Mucosa of rectum (tissue), 2 donors: ENCODE measurements at regions not wholly inside any gene's neighbourhood (a gene's known extent, or its start where the extent isn't known, plus 50 kb on each side); places are given as distances from the start of the nearest gene placed in this dataset.

Source experiments
- H3K27ac ChIP-seq, 2 donors: one replicate each; pipeline ENCODE4 v1.7.0; 2013; ENCODE audit warnings: inconsistent platforms in 2 of 2, low read depth in 2 of 2, low read length in 2 of 2
- H3K27me3 ChIP-seq, 2 donors: one replicate each; pipeline ENCODE4 v1.7.0; 2013; ENCODE audit warnings: low read length in 2 of 2; ENCODE audit not compliant: control insufficient read depth in 2 of 2, insufficient read depth in 2 of 2
- H3K36me3 ChIP-seq, 2 donors: one replicate each; pipeline ENCODE4 v1.7.0; 2013; ENCODE audit warnings: low read length in 2 of 2; ENCODE audit not compliant: control insufficient read depth in 2 of 2, insufficient read depth in 2 of 2
- H3K4me1 ChIP-seq, 2 donors: one replicate each; pipeline ENCODE4 v1.7.0; 2013; ENCODE audit warnings: low read length in 2 of 2, mild to moderate bottlenecking in 1 of 2; ENCODE audit not compliant: control insufficient read depth in 2 of 2, insufficient read depth in 2 of 2
- H3K4me3 ChIP-seq, 2 donors: one replicate each; pipeline ENCODE4 v1.7.0; 2013; ENCODE audit warnings: low read length in 2 of 2
- H3K9ac ChIP-seq, 2 donors: one replicate each; pipeline ENCODE4 v1.7.0; 2013; ENCODE audit warnings: low read length in 2 of 2, low read depth in 1 of 2, mild to moderate bottlenecking in 1 of 2
- H3K9me3 ChIP-seq, 2 donors: one replicate each; pipeline ENCODE4 v1.7.0; 2013; ENCODE audit warnings: low read length in 2 of 2; ENCODE audit not compliant: control insufficient read depth in 2 of 2
- donor health status: healthy.
- donor health status: Normal muscosa, but diverticular disease.

DNA sequence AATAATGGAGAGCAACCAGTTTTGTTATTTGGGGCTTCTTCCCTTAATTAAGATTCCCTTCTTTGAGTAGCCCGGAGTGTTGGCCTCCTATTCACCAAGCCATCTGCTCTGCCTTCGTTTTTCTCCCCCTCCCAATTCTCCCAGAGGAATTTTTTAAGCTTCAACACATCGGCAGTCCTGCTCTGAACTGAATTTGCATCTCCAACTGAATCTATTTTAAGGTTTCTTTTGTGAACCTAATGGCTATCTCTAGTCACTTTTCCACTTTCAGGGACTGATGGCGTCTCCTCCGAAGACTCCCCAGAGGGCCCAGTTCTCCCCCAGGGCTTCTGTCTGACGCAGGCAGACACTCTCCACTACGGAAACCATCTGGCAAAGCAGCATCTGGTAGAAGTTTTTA lies 280.2 kb downstream of the ADGRA3 start:
- Histone ChIP-seq H3K36me3 (no peaks in the 10 kb centered on the region), H3K9me3 (no peaks in the 10 kb centered on the region), H3K27me3 (no peaks in the 10 kb centered on the region)

DNA sequence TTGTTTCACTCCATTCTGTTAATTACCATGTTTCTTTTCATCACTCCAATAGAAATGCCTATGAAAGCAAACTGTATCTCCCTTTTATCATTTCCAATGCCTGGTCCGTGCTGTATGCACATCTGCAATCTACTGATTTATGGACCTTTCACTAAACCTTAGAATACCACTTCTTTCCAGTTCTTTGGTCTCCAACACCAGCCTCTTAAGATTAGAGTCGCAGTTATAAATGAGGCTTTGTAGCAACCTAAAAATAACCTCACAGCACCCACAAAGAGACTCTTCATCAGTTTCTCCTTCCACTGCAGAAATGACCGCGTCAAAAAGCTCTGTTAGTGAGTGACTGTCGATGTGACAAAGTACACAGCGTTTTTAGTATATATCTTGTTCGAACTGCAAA lies 282.6 kb downstream of the ADGRA3 start:
- Histone ChIP-seq H3K9me3 (no peaks in the 10 kb centered on the region), H3K36me3 (no peaks in the 10 kb centered on the region), H3K4me1 (peaks cover 0 to under 1% of the 10 kb centered on the region in 2 donors), H3K27ac (no peak overlapping the region), H3K27me3 (no peaks in the 10 kb centered on the region), H3K4me3 (no peak overlapping the region), H3K9ac (no peak overlapping the region)

More for the DNA sequence above, 280.2 kb downstream of the ADGRA3 start:
- Histone ChIP-seq H3K4me3 (no peak overlapping the region), H3K4me1 (peaks cover 2 to 8% of the 10 kb centered on the region in 2 donors), H3K27ac (no peak overlapping the region), H3K9ac (no peak overlapping the region)

DNA sequence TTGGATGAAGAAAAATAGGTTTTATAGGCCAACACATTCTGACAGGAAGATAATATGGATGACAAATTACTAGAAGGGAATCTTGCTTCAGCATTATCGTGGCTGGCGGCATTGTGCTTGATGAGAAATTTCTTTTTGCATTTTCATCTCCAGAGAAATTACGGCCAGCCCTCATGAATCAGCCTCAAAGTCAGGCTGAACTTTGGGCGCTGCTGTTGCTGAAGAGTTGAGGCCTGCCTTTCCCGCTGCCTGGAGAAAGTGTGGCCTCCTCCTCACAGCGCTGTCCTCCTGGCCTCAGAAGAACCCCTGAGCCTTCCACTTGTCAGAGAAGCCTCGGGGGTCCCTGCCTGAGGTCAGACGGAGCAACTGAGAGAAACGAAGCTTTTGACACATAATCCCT lies 272.4 kb upstream of the KCNIP4 start:
- H3K4me3 ChIP-seq = no peak overlapping the region
- no peaks in the 10 kb centered on the region for H3K36me3 ChIP-seq
- no peaks in the 10 kb centered on the region for H3K27me3 ChIP-seq
- H3K9ac ChIP-seq = no peak overlapping the region
- no peak overlapping the region for H3K27ac ChIP-seq
- peaks cover 0 to 2% of the 10 kb centered on the region in 2 donors for H3K4me1 ChIP-seq
- H3K9me3 ChIP-seq = no peaks in the 10 kb centered on the region

DNA sequence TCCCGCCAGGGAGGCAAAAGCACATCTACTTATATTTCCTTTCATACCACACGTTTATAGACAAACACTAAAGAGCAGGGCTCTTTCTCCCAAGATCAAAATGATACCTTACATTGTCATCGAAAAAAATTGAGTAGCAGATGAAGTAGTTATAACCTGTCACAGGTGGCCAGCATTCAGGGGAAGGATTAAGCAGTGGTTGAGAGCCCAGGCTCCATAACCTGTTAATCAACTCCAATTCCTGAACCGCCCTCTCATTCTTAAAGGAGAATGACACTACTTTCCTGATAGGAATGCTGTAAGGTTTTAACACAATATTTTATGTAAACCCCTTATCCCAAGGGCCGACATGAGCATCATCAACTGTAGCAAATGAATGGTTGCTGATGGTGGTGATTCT lies 268.9 kb upstream of the KCNIP4 start:
- no peaks in the 10 kb centered on the region for H3K36me3 ChIP-seq
- peaks cover 0 to 2% of the 10 kb centered on the region in 2 donors for H3K4me1 ChIP-seq
- no peak overlapping the region for H3K27ac ChIP-seq
- no peaks in the 10 kb centered on the region for H3K27me3 ChIP-seq
- no peak overlapping the region for H3K4me3 ChIP-seq
- no peaks in the 10 kb centered on the region for H3K9me3 ChIP-seq
- H3K9ac ChIP-seq = no peak overlapping the region

DNA sequence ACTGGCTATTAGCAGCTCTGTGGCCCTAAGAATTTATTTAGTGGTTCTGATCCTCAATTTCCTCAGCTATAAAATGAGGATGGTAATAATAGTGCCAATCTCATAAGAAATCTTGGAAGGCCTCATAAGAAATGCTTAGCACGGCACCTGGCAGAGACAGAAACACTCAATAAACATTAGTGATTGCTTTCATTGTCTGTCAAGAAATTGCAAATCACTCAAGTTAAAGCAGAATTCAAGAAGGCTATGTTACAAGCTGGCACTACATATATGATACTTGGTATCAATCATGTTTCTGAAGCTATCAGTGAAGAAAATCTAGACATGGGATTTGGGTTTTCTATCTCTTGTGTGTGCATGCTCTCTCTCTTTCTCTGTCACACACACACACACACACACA lies 267.7 kb upstream of the KCNIP4 start:
- H3K36me3 ChIP-seq = no peaks in the 10 kb centered on the region
- H3K9ac ChIP-seq = no peak overlapping the region
- H3K4me1 ChIP-seq = peaks cover 0 to 2% of the 10 kb centered on the region in 2 donors
- H3K27ac ChIP-seq = no peak overlapping the region
- no peaks in the 10 kb centered on the region for H3K27me3 ChIP-seq
- H3K9me3 ChIP-seq = no peaks in the 10 kb centered on the region
- H3K4me3 ChIP-seq = no peak overlapping the region

DNA sequence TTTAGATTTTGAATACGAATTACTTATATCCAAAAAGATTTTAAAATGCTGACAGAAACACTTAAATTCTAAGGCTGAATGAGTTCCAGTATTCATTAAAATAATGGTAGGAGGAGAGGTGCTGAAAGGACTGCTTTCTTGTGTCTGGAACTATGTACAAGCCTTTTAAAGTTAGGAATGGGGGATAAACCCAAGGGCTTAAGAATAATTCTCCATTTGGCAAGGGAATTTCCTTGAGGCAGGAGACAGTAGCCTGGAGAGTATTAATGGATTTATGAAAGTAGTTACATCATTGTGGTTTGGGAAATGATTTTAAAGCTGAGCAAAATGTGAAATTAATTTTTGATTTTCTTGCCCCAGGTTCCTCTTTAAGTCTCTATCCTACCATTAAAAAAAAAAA lies 266.5 kb upstream of the KCNIP4 start:
- Histone ChIP-seq H3K27me3 (no peaks in the 10 kb centered on the region), H3K4me3 (no peak overlapping the region), H3K27ac (no peak overlapping the region), H3K36me3 (no peaks in the 10 kb centered on the region), H3K9me3 (no peaks in the 10 kb centered on the region), H3K4me1 (peaks cover 0 to 2% of the 10 kb centered on the region in 2 donors), H3K9ac (no peak overlapping the region)

DNA sequence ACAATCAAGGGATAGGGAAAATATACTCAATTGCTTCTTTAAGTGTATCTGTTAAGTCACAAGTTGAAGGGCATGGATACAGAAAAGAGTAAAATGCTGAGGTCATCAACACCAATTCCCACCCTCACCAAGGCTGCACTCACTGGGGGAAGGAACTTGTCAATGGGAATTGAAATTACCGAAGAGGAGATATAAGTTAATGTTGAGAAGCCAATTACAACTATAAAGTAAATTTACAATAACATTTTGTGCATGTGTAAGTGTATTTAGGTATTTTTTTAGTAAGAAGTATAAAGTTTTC lies 255.1 kb upstream of the KCNIP4 start:
- no peaks in the 10 kb centered on the region for H3K36me3 ChIP-seq
- no peak overlapping the region for H3K4me3 ChIP-seq
- no peaks in the 10 kb centered on the region for H3K27me3 ChIP-seq
- no peak overlapping the region for H3K27ac ChIP-seq
- H3K9ac ChIP-seq = no peak overlapping the region
- H3K9me3 ChIP-seq = no peaks in the 10 kb centered on the region
- H3K4me1 ChIP-seq = peaks cover 0 to 6% of the 10 kb centered on the region in 2 donors

DNA sequence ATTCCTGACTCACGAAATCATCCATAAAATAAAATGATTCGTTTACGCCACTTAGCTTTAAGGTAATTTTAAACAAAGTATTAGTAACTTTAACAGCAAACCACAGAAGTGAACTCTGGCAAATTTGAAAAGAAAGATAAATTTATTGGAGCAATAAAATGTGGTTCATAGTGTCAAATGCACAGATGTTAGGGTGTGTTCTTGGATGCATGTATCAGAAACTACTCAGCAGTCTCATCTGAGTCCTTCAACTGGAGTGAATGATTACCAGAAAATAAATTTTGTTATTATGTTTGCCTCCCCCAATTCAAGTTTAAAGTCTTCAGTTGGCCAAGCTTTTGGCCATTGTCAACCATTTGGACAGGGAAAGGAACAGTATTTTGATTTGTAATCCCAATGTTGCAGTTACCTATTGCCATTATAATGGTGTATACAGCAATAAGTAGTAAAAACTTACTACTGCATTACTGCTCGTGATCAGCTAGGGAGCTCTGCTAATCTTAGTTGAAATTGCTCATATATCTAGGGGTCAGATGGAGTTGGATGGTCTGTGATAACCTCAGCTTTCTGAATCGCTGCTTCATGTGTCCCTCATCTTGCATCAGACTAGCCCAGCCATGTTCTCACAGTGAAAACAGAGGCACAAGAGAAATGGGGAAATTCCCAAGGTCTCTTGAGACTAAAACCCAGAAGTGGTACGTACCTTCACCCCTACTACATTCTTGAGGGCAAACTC lies 254.6 kb upstream of the KCNIP4 start:
- no peak overlapping the region for H3K27ac ChIP-seq

DNA sequence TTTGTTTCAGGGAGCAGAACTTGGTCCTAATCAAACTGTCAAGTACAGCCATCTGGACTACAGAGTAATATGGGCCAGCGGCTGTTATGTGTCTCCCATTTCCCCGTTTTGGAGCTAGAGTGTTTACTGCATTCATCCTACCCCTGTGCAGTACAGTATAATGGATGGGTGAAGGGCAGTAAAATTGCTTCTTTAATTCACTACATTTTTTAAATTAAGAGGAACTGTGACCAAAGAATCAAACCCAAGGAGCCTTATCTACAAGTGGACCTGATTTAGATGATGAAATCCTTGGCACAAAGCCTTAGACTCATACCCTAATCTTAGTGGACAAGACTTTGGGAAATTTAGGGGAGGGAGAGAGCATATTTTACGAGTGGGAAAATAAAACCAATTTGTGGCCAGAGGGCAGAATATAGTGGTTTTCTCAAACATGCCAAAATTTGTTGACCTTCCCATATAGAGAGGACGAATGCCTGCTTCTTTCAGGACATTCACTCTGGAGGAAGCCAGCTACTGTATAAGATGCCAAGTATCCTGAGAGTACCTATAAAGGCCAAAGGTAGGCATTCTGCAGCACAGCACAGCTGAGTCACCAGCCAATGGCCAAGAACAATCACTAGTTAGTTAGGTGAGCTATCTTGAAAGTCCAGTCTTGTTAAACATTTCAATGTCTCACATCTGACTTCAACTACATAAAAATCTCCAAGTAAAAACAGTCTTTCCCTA lies 253.8 kb upstream of the KCNIP4 start:
- no peaks in the 10 kb centered on the region for H3K9me3 ChIP-seq

More for the DNA sequence above, 254.6 kb upstream of the KCNIP4 start:
- peaks cover 0 to 6% of the 10 kb centered on the region in 2 donors for H3K4me1 ChIP-seq
- H3K36me3 ChIP-seq = no peaks in the 10 kb centered on the region
- H3K27me3 ChIP-seq = no peaks in the 10 kb centered on the region
- H3K4me3 ChIP-seq = no peak overlapping the region
- H3K9me3 ChIP-seq = no peaks in the 10 kb centered on the region
- H3K9ac ChIP-seq = no peak overlapping the region

DNA sequence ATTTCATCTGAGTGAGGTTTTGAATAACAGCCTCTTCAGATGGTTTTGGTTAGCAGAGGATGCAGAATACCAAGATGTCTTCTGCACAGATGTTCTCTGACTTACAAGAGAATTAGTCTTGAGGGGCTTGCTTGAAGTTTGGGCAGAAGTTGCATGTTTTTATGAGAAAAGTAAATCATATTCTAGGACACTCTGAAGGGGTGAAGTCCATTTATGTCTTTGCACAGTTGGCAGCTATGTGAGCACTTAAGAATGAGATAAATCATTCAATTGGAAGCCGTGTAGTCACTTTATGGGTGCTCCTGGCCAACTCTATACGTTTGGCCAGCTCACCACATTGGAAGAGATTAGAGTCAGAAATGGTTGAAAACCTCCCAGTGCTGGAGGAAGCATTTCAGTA lies 252.7 kb upstream of the KCNIP4 start:
- H3K27ac ChIP-seq = no peak overlapping the region
- no peaks in the 10 kb centered on the region for H3K36me3 ChIP-seq
- peaks cover 0 to 6% of the 10 kb centered on the region in 2 donors for H3K4me1 ChIP-seq
- H3K27me3 ChIP-seq = no peaks in the 10 kb centered on the region
- no peak overlapping the region for H3K4me3 ChIP-seq
- H3K9me3 ChIP-seq = no peaks in the 10 kb centered on the region
- no peak overlapping the region for H3K9ac ChIP-seq

More for the DNA sequence above, 253.8 kb upstream of the KCNIP4 start:
- Histone ChIP-seq H3K9ac (no peak overlapping the region), H3K27ac (no peak overlapping the region), H3K36me3 (no peaks in the 10 kb centered on the region), H3K27me3 (no peaks in the 10 kb centered on the region), H3K4me3 (no peak overlapping the region), H3K4me1 (peaks cover 0 to 6% of the 10 kb centered on the region in 2 donors)
